ENCODE measurements at regions not wholly inside any gene's neighbourhood (a gene's known extent, or its start where the extent isn't known, plus 50 kb on each side); places are given as distances from the start of the nearest gene placed in this dataset.

DNA sequence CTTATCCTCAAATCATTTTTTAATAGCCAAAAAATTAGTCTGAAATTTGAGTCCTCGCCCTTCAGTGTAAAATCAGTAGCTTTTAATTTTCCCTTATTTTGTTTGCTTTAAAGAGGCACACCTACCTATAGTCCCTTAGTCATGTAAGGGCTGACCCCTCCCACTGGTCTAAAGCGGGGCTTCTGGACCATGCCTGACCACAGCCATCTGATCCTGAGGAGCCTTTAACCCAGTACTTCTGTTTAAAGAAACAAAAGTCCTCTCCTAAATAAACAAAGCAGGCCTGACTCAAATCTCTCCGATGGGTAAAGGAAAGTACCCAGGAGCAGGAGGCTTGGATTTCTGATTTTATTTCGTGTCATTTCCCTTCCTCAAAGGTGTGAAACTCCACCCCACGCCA lies 92.0 kb upstream of the CCL2 start:
- TF ChIP-seq, protein P1, sequence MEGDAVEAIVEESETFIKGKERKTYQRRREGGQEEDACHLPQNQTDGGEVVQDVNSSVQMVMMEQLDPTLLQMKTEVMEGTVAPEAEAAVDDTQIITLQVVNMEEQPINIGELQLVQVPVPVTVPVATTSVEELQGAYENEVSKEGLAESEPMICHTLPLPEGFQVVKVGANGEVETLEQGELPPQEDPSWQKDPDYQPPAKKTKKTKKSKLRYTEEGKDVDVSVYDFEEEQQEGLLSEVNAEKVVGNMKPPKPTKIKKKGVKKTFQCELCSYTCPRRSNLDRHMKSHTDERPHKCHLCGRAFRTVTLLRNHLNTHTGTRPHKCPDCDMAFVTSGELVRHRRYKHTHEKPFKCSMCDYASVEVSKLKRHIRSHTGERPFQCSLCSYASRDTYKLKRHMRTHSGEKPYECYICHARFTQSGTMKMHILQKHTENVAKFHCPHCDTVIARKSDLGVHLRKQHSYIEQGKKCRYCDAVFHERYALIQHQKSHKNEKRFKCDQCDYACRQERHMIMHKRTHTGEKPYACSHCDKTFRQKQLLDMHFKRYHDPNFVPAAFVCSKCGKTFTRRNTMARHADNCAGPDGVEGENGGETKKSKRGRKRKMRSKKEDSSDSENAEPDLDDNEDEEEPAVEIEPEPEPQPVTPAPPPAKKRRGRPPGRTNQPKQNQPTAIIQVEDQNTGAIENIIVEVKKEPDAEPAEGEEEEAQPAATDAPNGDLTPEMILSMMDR (conservative IDR thresholded peaks at IDR 0.05) = no peak
- no peaks in the 10 kb centered on the region for H3K36me3 Mint-ChIP-seq

DNA sequence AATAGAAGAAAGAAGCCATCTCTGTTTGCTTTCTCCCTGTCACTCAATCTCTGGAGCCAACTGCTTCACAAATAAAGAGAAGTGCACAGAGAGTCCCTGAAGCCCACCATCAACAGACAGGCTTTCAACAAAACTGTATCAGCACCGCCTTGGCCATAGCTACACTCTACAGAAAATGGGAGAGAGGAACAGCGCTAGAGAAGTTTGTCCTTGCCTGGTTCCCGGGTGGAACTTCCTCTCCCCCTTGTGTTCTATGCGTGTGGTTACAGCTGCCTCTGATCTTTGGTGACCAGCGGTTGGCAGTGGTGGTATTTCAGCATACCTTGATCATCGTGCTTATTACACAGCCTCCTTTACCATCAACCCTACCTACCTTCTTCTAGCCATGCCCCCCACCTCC lies 91.4 kb upstream of the CCL2 start:
- no peak for DNase-seq (ENCODE audit: extremely low spot score, unreplicated experiment)
- TF ChIP-seq, protein P1 (conservative IDR thresholded peaks at IDR 0.05) = peak; percentile 71
- Mint-ChIP-seq H3K27me3 (peaks cover 55% of the 10 kb centered on the region), H3K4me1 (ENCODE audit: unreplicated experiment) (peaks cover 18% of the 10 kb centered on the region), H3K4me3 (no peak overlapping the region), H3K36me3 (no peaks in the 10 kb centered on the region), H3K9me3 (peaks cover 6% of the 10 kb centered on the region), H3K27ac (no peak overlapping the region)

More for the DNA sequence above, 92.0 kb upstream of the CCL2 start:
- peaks cover 6% of the 10 kb centered on the region for H3K9me3 Mint-ChIP-seq
- H3K27me3 Mint-ChIP-seq = peaks cover 60% of the 10 kb centered on the region
- peaks cover 17% of the 10 kb centered on the region for H3K4me1 Mint-ChIP-seq (ENCODE audit: unreplicated experiment)
- H3K4me3 Mint-ChIP-seq = no peak overlapping the region
- DNase-seq (ENCODE audit: extremely low spot score, unreplicated experiment) = no peak
- no peak overlapping the region for H3K27ac Mint-ChIP-seq

DNA sequence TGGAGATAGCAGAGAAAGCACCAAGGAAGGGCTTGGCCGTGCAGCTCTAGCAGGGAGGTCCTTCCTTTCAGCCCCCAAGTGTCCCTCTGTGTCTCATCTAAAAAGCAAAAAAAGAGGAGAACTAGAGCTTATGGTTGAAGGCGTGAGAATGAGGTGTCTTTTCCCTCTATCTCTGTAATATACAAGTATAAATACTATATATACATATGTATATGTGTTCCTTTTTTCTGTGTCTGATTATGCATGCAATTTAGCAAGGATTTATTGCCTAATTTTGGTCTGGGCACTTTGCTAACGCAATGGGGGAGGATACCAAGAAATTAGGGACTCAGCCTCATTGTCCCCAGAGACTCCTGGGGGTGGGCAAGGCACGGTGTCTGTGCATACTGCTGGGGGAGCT lies 90.2 kb upstream of the CCL2 start:
- H3K36me3 Mint-ChIP-seq = no peaks in the 10 kb centered on the region
- TF ChIP-seq, protein P1 (conservative IDR thresholded peaks at IDR 0.05) = no peak
- no peaks in the 10 kb centered on the region for H3K9me3 Mint-ChIP-seq
- peaks cover 24% of the 10 kb centered on the region for H3K4me1 Mint-ChIP-seq (ENCODE audit: unreplicated experiment)
- DNase-seq (ENCODE audit: extremely low spot score, unreplicated experiment) = no peak
- H3K27me3 Mint-ChIP-seq = peaks cover 43% of the 10 kb centered on the region
- no peak overlapping the region for H3K27ac Mint-ChIP-seq
- no peak overlapping the region for H3K4me3 Mint-ChIP-seq

DNA sequence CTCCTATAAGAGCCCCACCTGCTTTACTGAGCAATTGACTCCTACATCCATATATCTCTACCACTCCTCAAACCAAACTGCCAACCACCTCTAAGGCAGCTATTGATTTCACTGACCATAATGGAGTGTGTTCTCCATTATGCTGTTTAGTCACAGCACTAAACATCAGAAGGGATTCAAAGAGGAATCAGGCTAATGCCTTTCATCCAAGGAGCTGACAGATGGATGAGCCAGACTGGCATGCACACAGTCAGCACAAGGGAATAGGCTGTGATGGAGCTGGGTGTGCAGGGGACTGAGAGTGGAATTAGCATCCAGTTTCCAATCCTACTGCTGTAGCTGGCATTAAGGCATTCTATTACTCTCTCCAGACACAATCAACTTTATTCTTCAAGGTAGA lies 88.7 kb upstream of the CCL2 start:
- no peak overlapping the region for H3K27ac Mint-ChIP-seq
- no peaks in the 10 kb centered on the region for H3K36me3 Mint-ChIP-seq
- TF ChIP-seq, protein P1 (conservative IDR thresholded peaks at IDR 0.05) = no peak
- no peak overlapping the region for H3K4me3 Mint-ChIP-seq
- DNase-seq (ENCODE audit: extremely low spot score, unreplicated experiment) = no peak
- peaks cover 45% of the 10 kb centered on the region for H3K27me3 Mint-ChIP-seq
- H3K4me1 Mint-ChIP-seq (ENCODE audit: unreplicated experiment) = peaks cover 33% of the 10 kb centered on the region
- H3K9me3 Mint-ChIP-seq = no peaks in the 10 kb centered on the region

DNA sequence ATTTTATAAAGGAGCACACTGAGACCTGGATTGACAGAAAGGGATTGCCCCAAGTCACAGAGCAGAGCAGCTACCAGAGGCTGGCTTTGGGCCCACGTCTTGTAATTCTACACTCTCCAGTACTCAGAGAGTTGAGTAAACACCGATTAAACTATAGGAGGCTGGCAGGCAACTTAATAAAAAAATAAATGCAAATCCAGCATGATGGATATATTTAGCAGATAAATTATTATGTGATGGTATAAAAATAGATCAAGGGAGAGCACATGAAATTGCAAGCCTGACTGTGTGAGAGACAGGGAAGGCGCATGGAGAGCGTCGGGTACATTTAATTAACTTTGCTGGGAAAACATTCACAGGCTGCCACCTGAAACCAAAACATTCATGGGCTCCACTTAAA lies 87.7 kb upstream of the CCL2 start:
- DNase-seq (ENCODE audit: extremely low spot score, unreplicated experiment) = no peak
- no peak overlapping the region for H3K27ac Mint-ChIP-seq
- H3K4me3 Mint-ChIP-seq = no peak overlapping the region
- TF ChIP-seq, protein P1 (conservative IDR thresholded peaks at IDR 0.05) = no peak
- H3K36me3 Mint-ChIP-seq = no peaks in the 10 kb centered on the region
- peaks cover 41% of the 10 kb centered on the region for H3K27me3 Mint-ChIP-seq
- H3K9me3 Mint-ChIP-seq = no peaks in the 10 kb centered on the region
- peaks cover 30% of the 10 kb centered on the region for H3K4me1 Mint-ChIP-seq (ENCODE audit: unreplicated experiment)

DNA sequence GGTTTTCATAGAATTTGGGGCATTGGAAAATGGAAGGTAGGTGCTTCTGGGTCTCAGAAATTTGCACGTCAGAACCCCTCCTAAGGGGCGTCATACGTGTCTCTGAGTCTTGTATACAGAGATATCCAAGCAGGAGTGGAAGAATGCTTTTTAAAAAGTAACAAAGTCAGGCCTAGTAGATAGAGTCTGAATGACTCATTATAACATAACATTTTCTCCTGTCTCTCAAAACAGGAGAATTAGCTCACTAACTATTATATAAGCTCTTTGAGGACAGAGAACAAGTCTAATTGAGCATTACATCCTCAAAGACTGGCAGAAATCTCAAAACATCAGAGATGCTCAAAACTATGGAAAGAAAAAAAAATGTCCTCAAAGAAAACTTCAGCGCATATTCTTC lies 86.1 kb upstream of the CCL2 start:
- H3K27me3 Mint-ChIP-seq = peaks cover 28% of the 10 kb centered on the region

More for the DNA sequence above, 86.1 kb upstream of the CCL2 start:
- no peak for DNase-seq (ENCODE audit: extremely low spot score, unreplicated experiment)
- H3K27ac Mint-ChIP-seq = no peak overlapping the region
- H3K36me3 Mint-ChIP-seq = no peaks in the 10 kb centered on the region
- no peak overlapping the region for H3K4me3 Mint-ChIP-seq
- TF ChIP-seq, protein P1 (conservative IDR thresholded peaks at IDR 0.05) = no peak
- H3K4me1 Mint-ChIP-seq (ENCODE audit: unreplicated experiment) = peaks cover 30% of the 10 kb centered on the region
- H3K9me3 Mint-ChIP-seq = no peaks in the 10 kb centered on the region
